Amniotic epithelial cell (primary cell): ENCODE measurements at regions not wholly inside any gene's neighbourhood (a gene's known extent, or its start where the extent isn't known, plus 50 kb on each side); places are given as distances from the start of the nearest gene placed in this dataset.

ENCODE experiments used
- DNase-seq: peaks from one replicate; pipeline ENCODE4 v3.0.0-alpha.2; 2010; ENCODE audit warnings: low read depth

- no peak for DNase-seq
Observed at GRCh38 chr20:24762791-24763350, 186.2 kb upstream of the CST7 start.

- DNase-seq = no peak
Observed at GRCh38 chr20:24763386-24764026, 185.6 kb upstream of the CST7 start.

- no peak for DNase-seq
Observed at GRCh38 chr20:24764027-24764793, 184.9 kb upstream of the CST7 start.

GRCh38 chr20:24764794-24765202 lies 184.3 kb upstream of the CST7 start:
- DNase-seq = no peak

GRCh38 chr20:24765316-24766142 lies 183.5 kb upstream of the CST7 start:
- no peak for DNase-seq

- no peak for DNase-seq
Observed at GRCh38 chr20:24766143-24766527, 182.9 kb upstream of the CST7 start.

GRCh38 chr20:24766826-24767622 lies 182.0 kb upstream of the CST7 start:
- no peak for DNase-seq

GRCh38 chr20:24767623-24768100 lies 181.4 kb upstream of the CST7 start:
- no peak for DNase-seq

GRCh38 chr20:24768201-24768636 lies 180.8 kb upstream of the CST7 start:
- DNase-seq = no peak

GRCh38 chr20:24768713-24769601 lies 180.1 kb upstream of the CST7 start:
- no peak for DNase-seq

- DNase-seq = no peak
Observed at GRCh38 chr20:24769878-24770627, 179.0 kb upstream of the CST7 start.

GRCh38 chr20:24770628-24771541 lies 178.2 kb upstream of the CST7 start:
- DNase-seq = no peak

GRCh38 chr20:24771542-24772061 lies 177.5 kb upstream of the CST7 start:
- DNase-seq = no peak

GRCh38 chr20:24772667-24773066 lies 176.4 kb upstream of the CST7 start:
- DNase-seq = no peak

- DNase-seq = no peak
Observed at GRCh38 chr20:24773168-24773567, 175.9 kb upstream of the CST7 start.

- peak; percentile 17 for DNase-seq
Observed at GRCh38 chr20:24773751-24774201, 175.3 kb upstream of the CST7 start.

GRCh38 chr20:24775966-24776365 lies 173.1 kb upstream of the CST7 start:
- DNase-seq = no peak

- DNase-seq = no peak
Observed at GRCh38 chr20:24776755-24777271, 172.3 kb upstream of the CST7 start.
